Thyroid gland (tissue), 4 donors: ENCODE measurements at regions not wholly inside any gene's neighbourhood (a gene's known extent, or its start where the extent isn't known, plus 50 kb on each side); places are given as distances from the start of the nearest gene placed in this dataset.

Experiments used
- CTCF ChIP-seq, 6 experiments: fragments of 200-600 bp in 3 of 6; fragments of 450-650 bp in 3 of 6; sonication (generic) in 3 of 6; IDR thresholded peaks; one replicate each; pipeline ENCODE4 v1.5.1; 2016 to 2019; ENCODE audit warnings: antibody characterized with exemption in 6 of 6, mild to moderate bottlenecking in 2 of 6, inconsistent platforms in 1 of 6, moderate library complexity in 1 of 6
- POLR2A ChIP-seq, 2 donors: fragments of 450-650 bp; IDR thresholded peaks; one replicate each; pipeline ENCODE4 v1.6.1; 2017; ENCODE audit warnings: antibody characterized with exemption in 2 of 2, mild to moderate bottlenecking in 2 of 2, moderate library complexity in 1 of 2

GRCh38 chr6:140245296-140246040, 871.0 kb upstream of the CITED2 start:
- TF ChIP-seq CTCF (IDR thresholded peaks at IDR 0.05): no peak
- no peak for TF ChIP-seq POLR2A (IDR thresholded peaks at IDR 0.05)
